ENCODE measurements at regions not wholly inside any gene's neighbourhood (a gene's known extent, or its start where the extent isn't known, plus 50 kb on each side); places are given as distances from the start of the nearest gene placed in this dataset.

GRCh38 chr5:6915574-6915973, 202.3 kb downstream of the TENT4A start:
- TF ChIP-seq, protein P1, sequence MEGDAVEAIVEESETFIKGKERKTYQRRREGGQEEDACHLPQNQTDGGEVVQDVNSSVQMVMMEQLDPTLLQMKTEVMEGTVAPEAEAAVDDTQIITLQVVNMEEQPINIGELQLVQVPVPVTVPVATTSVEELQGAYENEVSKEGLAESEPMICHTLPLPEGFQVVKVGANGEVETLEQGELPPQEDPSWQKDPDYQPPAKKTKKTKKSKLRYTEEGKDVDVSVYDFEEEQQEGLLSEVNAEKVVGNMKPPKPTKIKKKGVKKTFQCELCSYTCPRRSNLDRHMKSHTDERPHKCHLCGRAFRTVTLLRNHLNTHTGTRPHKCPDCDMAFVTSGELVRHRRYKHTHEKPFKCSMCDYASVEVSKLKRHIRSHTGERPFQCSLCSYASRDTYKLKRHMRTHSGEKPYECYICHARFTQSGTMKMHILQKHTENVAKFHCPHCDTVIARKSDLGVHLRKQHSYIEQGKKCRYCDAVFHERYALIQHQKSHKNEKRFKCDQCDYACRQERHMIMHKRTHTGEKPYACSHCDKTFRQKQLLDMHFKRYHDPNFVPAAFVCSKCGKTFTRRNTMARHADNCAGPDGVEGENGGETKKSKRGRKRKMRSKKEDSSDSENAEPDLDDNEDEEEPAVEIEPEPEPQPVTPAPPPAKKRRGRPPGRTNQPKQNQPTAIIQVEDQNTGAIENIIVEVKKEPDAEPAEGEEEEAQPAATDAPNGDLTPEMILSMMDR (IDR thresholded peaks at IDR 0.05) = no peak
- H3K4me3 Mint-ChIP-seq = no peak overlapping the region
- H3K27ac Mint-ChIP-seq = no peak overlapping the region
- H3K36me3 Mint-ChIP-seq (ENCODE audit: low read depth) = no peaks in the 10 kb centered on the region
- intact Hi-C loops (cut with micrococcal nuclease) = no loop called here
- POLR2A ChIA-PET = no interaction called here
- no peaks in the 10 kb centered on the region for H3K4me1 Mint-ChIP-seq
- H3K9me3 Mint-ChIP-seq = peaks cover 2% of the 10 kb centered on the region
- CTCF ChIA-PET = no interaction called here
- DNase-seq = no peak
- no peaks in the 10 kb centered on the region for H3K27me3 Mint-ChIP-seq
- ATAC-seq (ENCODE audit: low read depth) = no peak

GRCh38 chr5:6918255-6918654, 205.0 kb downstream of the TENT4A start:
- no peak overlapping the region for H3K4me3 Mint-ChIP-seq
- ATAC-seq (ENCODE audit: low read depth) (no peak), DNase-seq (no peak)
- H3K36me3 Mint-ChIP-seq (ENCODE audit: low read depth) = no peaks in the 10 kb centered on the region
- no peaks in the 10 kb centered on the region for H3K27me3 Mint-ChIP-seq
- ChIA-PET CTCF (no interaction called here), POLR2A (no interaction called here)
- intact Hi-C loops (cut with micrococcal nuclease) = no loop called here
- TF ChIP-seq, protein P1 (IDR thresholded peaks at IDR 0.05) = no peak
- peaks cover 8% of the 10 kb centered on the region for H3K9me3 Mint-ChIP-seq
- H3K27ac Mint-ChIP-seq = no peak overlapping the region
- no peaks in the 10 kb centered on the region for H3K4me1 Mint-ChIP-seq

DNA sequence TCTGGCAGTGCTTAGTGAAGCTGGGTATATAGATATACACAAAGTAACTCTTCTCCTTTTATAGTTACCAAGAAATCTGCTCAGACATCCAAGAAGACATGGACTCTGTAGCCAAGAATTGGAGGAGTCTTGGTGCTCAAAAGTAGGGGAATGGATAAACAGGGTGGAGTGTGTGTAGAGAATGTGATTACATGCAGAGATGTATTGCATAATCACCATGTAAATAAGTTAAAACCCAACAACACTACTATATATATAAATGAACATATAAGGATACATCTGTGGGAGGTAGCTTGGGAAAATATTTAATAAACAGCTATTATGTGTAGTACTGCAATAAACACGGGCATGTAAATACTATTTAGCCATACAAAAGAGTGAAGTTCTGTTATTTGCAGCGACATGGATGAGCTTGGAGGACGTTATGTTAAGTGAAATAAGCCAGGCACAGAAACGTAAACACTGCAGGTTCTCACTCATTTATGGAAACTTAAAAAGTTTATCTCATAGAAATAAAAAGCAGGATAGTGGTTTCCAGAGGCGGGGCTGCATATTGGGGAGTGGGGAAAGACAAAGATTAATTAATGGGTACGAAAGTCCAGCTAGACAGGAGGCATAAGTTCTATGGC, 207.5 kb downstream of the TENT4A start:
- ATAC-seq (ENCODE audit: low read depth) (no peak), DNase-seq (no peak)
- ChIA-PET CTCF (no interaction called here), POLR2A (no interaction called here)
- Mint-ChIP-seq H3K36me3 (ENCODE audit: low read depth) (no peaks in the 10 kb centered on the region), H3K27me3 (no peaks in the 10 kb centered on the region), H3K27ac (no peak overlapping the region), H3K4me1 (no peaks in the 10 kb centered on the region), H3K4me3 (no peak overlapping the region), H3K9me3 (peaks cover 8% of the 10 kb centered on the region)
- TF ChIP-seq, protein P1 (IDR thresholded peaks at IDR 0.05) = no peak
- intact Hi-C loops (cut with micrococcal nuclease) = no loop called here

DNA sequence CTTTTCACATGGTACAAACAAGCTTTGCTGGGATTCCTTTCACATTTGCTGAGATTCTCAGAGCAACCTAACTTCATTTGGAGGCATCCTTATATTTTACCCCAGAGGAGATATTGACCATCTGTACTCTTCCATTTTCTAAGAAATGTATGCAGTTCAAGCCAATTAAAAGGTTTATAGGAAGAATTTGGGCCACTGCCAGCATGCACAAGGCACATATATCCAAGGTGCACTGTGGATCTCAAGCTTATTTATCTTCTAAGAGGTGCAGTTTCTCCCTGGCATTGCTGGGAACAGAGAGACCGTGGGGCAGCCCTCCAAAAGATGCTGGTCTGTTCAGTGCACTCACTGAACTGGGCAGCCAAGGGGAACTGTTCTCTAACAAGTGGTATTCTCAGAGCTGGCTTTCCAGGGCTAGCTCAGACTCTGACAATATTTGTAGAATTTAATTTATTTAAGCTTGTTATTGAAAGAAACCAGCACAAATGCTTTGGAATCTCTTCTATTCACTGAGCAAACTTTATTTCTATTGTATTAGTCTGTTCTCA, 213.3 kb downstream of the TENT4A start:
- peaks cover 6% of the 10 kb centered on the region for H3K9me3 Mint-ChIP-seq
- TF ChIP-seq, protein P1 (IDR thresholded peaks at IDR 0.05) = no peak
- no peak overlapping the region for H3K27ac Mint-ChIP-seq
- H3K36me3 Mint-ChIP-seq (ENCODE audit: low read depth) = no peaks in the 10 kb centered on the region
- ChIA-PET CTCF (no interaction called here), POLR2A (no interaction called here)
- no peak overlapping the region for H3K4me3 Mint-ChIP-seq
- intact Hi-C loops (cut with micrococcal nuclease) = no loop called here
- ATAC-seq (ENCODE audit: low read depth) (no peak), DNase-seq (no peak)
- H3K4me1 Mint-ChIP-seq = no peaks in the 10 kb centered on the region
- no peaks in the 10 kb centered on the region for H3K27me3 Mint-ChIP-seq

- TF ChIP-seq, protein P1 (IDR thresholded peaks at IDR 0.05) = no peak
- ChIA-PET CTCF (no interaction called here), POLR2A (no interaction called here)
- intact Hi-C loops (cut with micrococcal nuclease) = no loop called here
- Mint-ChIP-seq H3K4me3 (no peak overlapping the region), H3K4me1 (no peaks in the 10 kb centered on the region), H3K9me3 (no peaks in the 10 kb centered on the region), H3K27ac (no peak overlapping the region), H3K27me3 (peaks cover 8% of the 10 kb centered on the region), H3K36me3 (ENCODE audit: low read depth) (no peaks in the 10 kb centered on the region)
- no peak for ATAC-seq (ENCODE audit: low read depth)
- no peak for DNase-seq
These were observed 222.8 kb downstream of the TENT4A start for GRCh38 chr5:6936031-6936430.
